H1 (cell line): ENCODE measurements at regions not wholly inside any gene's neighbourhood (a gene's known extent, or its start where the extent isn't known, plus 50 kb on each side); places are given as distances from the start of the nearest gene placed in this dataset.
A peak's percentile ranks its signal among the peaks of the same experiment; 100 is the strongest.

Experiments used
- CTCF ChIA-PET: fragments of 300-600 bp; sonication (Branson Sonifier 250); formaldehyde crosslinking; loops from one replicate; lab custom pipeline; 2021; ENCODE audit not compliant: partially characterized antibody; lab: Charles Lee
- POLR2A ChIA-PET: fragments of 300-600 bp; sonication (Branson Sonifier 250); formaldehyde crosslinking; loops from one replicate; lab custom pipeline; 2021; ENCODE audit warnings: inconsistent platforms; ENCODE audit not compliant: partially characterized antibody; lab: Charles Lee
- DNase-seq, 2 experiments: peaks; one replicate each; pipeline versions ENCODE4 v3.0.0 to v3.0.0-alpha.2; 2010 to 2022; ENCODE audit warnings: low spot score in 2 of 2, low read depth in 1 of 2, mixed read lengths in 1 of 2
- FAIRE-seq: peaks from 2 replicates; lab custom pipeline; 2011; peaks lifted over from hg19 to GRCh38; lab: Jason Lieb, UNC
- H2AFZ ChIP-seq: 2 replicates; pipeline ENCODE4 v1.8.1; 2012; ENCODE audit warnings: low read length, inconsistent platforms
- H2AK5ac ChIP-seq: 2 replicates; pipeline ENCODE4 v1.6.1; 2013; ENCODE audit warnings: low read depth, low read length
- H2BK120ac ChIP-seq: replicated peaks from 2 replicates; pipeline ENCODE3; 2013; ENCODE audit warnings: low read depth, low read length, inconsistent platforms
- H2BK12ac ChIP-seq: 2 replicates; pipeline ENCODE4 v1.6.1; 2013; ENCODE audit warnings: low read depth, low read length
- H2BK15ac ChIP-seq: 2 replicates; pipeline ENCODE4 v1.6.1; 2013; ENCODE audit warnings: low read length
- H2BK20ac ChIP-seq: 2 replicates; pipeline ENCODE4 v1.6.1; 2013; ENCODE audit warnings: low read length
- H2BK5ac ChIP-seq: 2 replicates; pipeline ENCODE4 v1.6.1; 2013; ENCODE audit warnings: low read depth, low read length
- H3K14ac ChIP-seq: 2 replicates; pipeline ENCODE4 v1.6.1; 2013; ENCODE audit warnings: inconsistent platforms; ENCODE audit not compliant: insufficient read length
- H3K18ac ChIP-seq: 2 replicates; pipeline ENCODE4 v1.6.1; 2013; ENCODE audit warnings: low read length; ENCODE audit errors: extremely low read depth
- H3K23ac ChIP-seq: 2 replicates; pipeline ENCODE4 v1.6.1; 2013; ENCODE audit warnings: inconsistent platforms; ENCODE audit not compliant: insufficient read length
- H3K23me2 ChIP-seq: 2 replicates; pipeline ENCODE4 v1.6.1; 2013; ENCODE audit warnings: low read depth, low read length
- H3K27ac ChIP-seq: 2 replicates; pipeline ENCODE4 v1.6.1; 2011; ENCODE audit warnings: low read depth, low read length, inconsistent platforms
- H3K27me3 ChIP-seq, 4 experiments: replicated peaks in 1 of 4; 1 replicate in 1 of 4; 2 replicates in 3 of 4; pipeline versions ENCODE4 v1.6.1 to v1.8.1; 2011 to 2013; ENCODE audit warnings: low read length in 3 of 4, mild to moderate bottlenecking in 3 of 4, inconsistent platforms in 2 of 4, mixed read lengths in 2 of 4, moderate library complexity in 1 of 4; ENCODE audit not compliant: control insufficient read depth in 3 of 4, insufficient read depth in 3 of 4; ENCODE audit errors: extremely low read depth in 1 of 4
- H3K36me3 ChIP-seq, 4 experiments: 2 replicates each; pipeline versions ENCODE4 v1.6.1 to v1.8.1; 2011 to 2013; ENCODE audit warnings: mild to moderate bottlenecking in 4 of 4, low read length in 3 of 4, moderate library complexity in 2 of 4, control low read depth in 1 of 4, inconsistent platforms in 1 of 4; ENCODE audit not compliant: insufficient read depth in 4 of 4, control insufficient read depth in 2 of 4
- H3K4ac ChIP-seq: replicated peaks from 2 replicates; pipeline ENCODE3; 2013; ENCODE audit warnings: low read length, low read depth, mixed read lengths, inconsistent platforms; ENCODE audit not compliant: insufficient read length
- H3K4me1 ChIP-seq, 4 experiments: replicated peaks in 1 of 4; 1 replicate in 1 of 4; 2 replicates in 3 of 4; pipeline versions ENCODE4 v1.6.1 to v1.8.1; 2011 to 2013; ENCODE audit warnings: low read length in 3 of 4, inconsistent platforms in 2 of 4, mixed read lengths in 1 of 4; ENCODE audit not compliant: insufficient read depth in 4 of 4, control insufficient read depth in 3 of 4
- H3K4me2 ChIP-seq, 2 experiments: 2 replicates each; pipeline versions ENCODE4 v1.6.1 to v1.8.1; 2011 to 2013; ENCODE audit warnings: low read depth in 2 of 2, low read length in 2 of 2, control low read depth in 1 of 2, inconsistent platforms in 1 of 2, mild to moderate bottlenecking in 1 of 2; ENCODE audit not compliant: insufficient read depth in 1 of 2
- H3K4me3 ChIP-seq, 4 experiments: fragments of 200-600, 300-600 bp in 1 of 4; sonication (generic), shearing (Covaris generic), sonication (Bioruptor Twin) in 1 of 4; 2 replicates each; pipeline versions ENCODE4 v1.5.1 to v1.8.1; 2011 to 2016; ENCODE audit warnings: low read length in 4 of 4, low read depth in 3 of 4, control low read depth in 2 of 4, inconsistent platforms in 2 of 4, mild to moderate bottlenecking in 2 of 4, mixed read lengths in 1 of 4, moderate library complexity in 1 of 4; ENCODE audit not compliant: insufficient read depth in 2 of 4; ENCODE audit errors: extremely low read depth in 1 of 4
- H3K56ac ChIP-seq: replicated peaks from 2 replicates; pipeline ENCODE3; 2013; ENCODE audit warnings: low read depth, mild to moderate bottlenecking, mixed read lengths, low read length, inconsistent platforms; ENCODE audit not compliant: insufficient read length
- H3K79me1 ChIP-seq: 2 replicates; pipeline ENCODE4 v1.6.1; 2013; ENCODE audit warnings: low read depth, low read length, control low read depth
- H3K79me2 ChIP-seq, 2 experiments: 2 replicates each; pipeline versions ENCODE4 v1.6.1 to v1.8.1; 2012 to 2013; ENCODE audit warnings: low read length in 2 of 2, mild to moderate bottlenecking in 2 of 2, inconsistent platforms in 1 of 2; ENCODE audit not compliant: insufficient read depth in 2 of 2, control insufficient read depth in 1 of 2
- H3K9ac ChIP-seq, 4 experiments: replicated peaks in 1 of 4; 1 replicate in 1 of 4; 2 replicates in 3 of 4; pipeline versions ENCODE4 v1.6.1 to v1.8.1; 2011 to 2013; ENCODE audit warnings: low read depth in 3 of 4, low read length in 3 of 4, control low read depth in 2 of 4, mild to moderate bottlenecking in 2 of 4, moderate library complexity in 2 of 4, inconsistent platforms in 1 of 4; ENCODE audit errors: extremely low read depth in 1 of 4
- H3K9me3 ChIP-seq, 2 experiments: 2 replicates each; pipeline versions ENCODE4 v1.6.1 to v1.8.1; 2012 to 2013; ENCODE audit warnings: mild to moderate bottlenecking in 2 of 2, moderate library complexity in 2 of 2, control low read depth in 1 of 2, inconsistent platforms in 1 of 2, low read depth in 1 of 2, low read length in 1 of 2, mixed read lengths in 1 of 2; ENCODE audit not compliant: insufficient read depth in 2 of 2
- H4K20me1 ChIP-seq, 2 experiments: replicated peaks in 1 of 2; 2 replicates each; pipeline versions ENCODE3 to v1.8.1; 2011 to 2013; ENCODE audit warnings: inconsistent platforms in 2 of 2, low read length in 2 of 2, mild to moderate bottlenecking in 1 of 2; ENCODE audit not compliant: insufficient read depth in 2 of 2, control insufficient read depth in 1 of 2
- H4K5ac ChIP-seq: 2 replicates; pipeline ENCODE4 v1.6.1; 2013; ENCODE audit warnings: low read length, low read depth, mixed read lengths, inconsistent platforms; ENCODE audit not compliant: insufficient read length
- H4K8ac ChIP-seq: 2 replicates; pipeline ENCODE4 v1.8.0; 2013; ENCODE audit warnings: mild to moderate bottlenecking, moderate library complexity, low read length, inconsistent platforms; ENCODE audit not compliant: insufficient read depth; ENCODE audit errors: extremely low read depth
- H4K91ac ChIP-seq: replicated peaks from 2 replicates; pipeline ENCODE3; 2013; ENCODE audit warnings: low read length, mixed read lengths, inconsistent platforms; ENCODE audit not compliant: insufficient read length
- CBX5 ChIP-seq: fragments of 300-800, 300-1000 bp; sonication (generic); IDR thresholded peaks from 2 replicates; pipeline ENCODE4 v1.7.1; 2016; ENCODE audit warnings: antibody characterized with exemption, low read length, low read depth
- CBX8 ChIP-seq: fragments of 300-800, 300-1000 bp; sonication (generic); IDR thresholded peaks from 2 replicates; pipeline ENCODE4 v1.7.1; 2016; ENCODE audit warnings: low read depth, low read length, borderline replicate concordance
- GTF2F1 ChIP-seq: IDR thresholded peaks from 2 replicates; pipeline ENCODE4 v1.6.1; 2012; ENCODE audit warnings: low read depth, low read length, improper control_type of control experiment, borderline replicate concordance
- HDAC2 ChIP-seq, 2 experiments: fragments of 300-600 bp in 1 of 2; sonication (generic) in 1 of 2; IDR thresholded peaks; 2 replicates each; pipeline ENCODE4 v1.6.1; 2011 to 2012; ENCODE audit warnings: low read depth in 2 of 2, low read length in 2 of 2, mild to moderate bottlenecking in 2 of 2, moderate library complexity in 2 of 2, borderline replicate concordance in 1 of 2, inconsistent platforms in 1 of 2
- HDAC6 ChIP-seq: IDR thresholded peaks from one replicate; pipeline ENCODE4 v1.7.1; 2012; ENCODE audit warnings: low read depth, mild to moderate bottlenecking, inconsistent platforms, low read length, moderate library complexity
- KDM5A ChIP-seq: fragments of 200-600 bp; IDR thresholded peaks from 2 replicates; pipeline ENCODE4 v1.7.1; 2012; ENCODE audit warnings: mild to moderate bottlenecking, low read length, inconsistent platforms, mixed read lengths
- NANOG ChIP-seq: IDR thresholded peaks from 2 replicates; pipeline ENCODE4 v1.6.1; 2011; ENCODE audit warnings: low read length, low read depth, mild to moderate bottlenecking, inconsistent platforms; ENCODE audit not compliant: insufficient read depth, poor library complexity, severe bottlenecking
- POLR2AphosphoS5 ChIP-seq: IDR thresholded peaks from 2 replicates; pipeline ENCODE4 v1.6.1; 2011; ENCODE audit warnings: low read depth, low read length
- RBBP5 ChIP-seq: IDR thresholded peaks from 2 replicates; pipeline ENCODE4 v1.7.1; 2012; ENCODE audit warnings: low read depth, mild to moderate bottlenecking, inconsistent platforms, low read length, moderate library complexity, borderline replicate concordance
- RNF2 ChIP-seq: fragments of 200-900, 300-1000 bp; sonication (generic); IDR thresholded peaks from 2 replicates; pipeline ENCODE4 v1.7.1; 2016; ENCODE audit warnings: borderline replicate concordance, low read depth, mild to moderate bottlenecking, antibody characterized with exemption, low read length; ENCODE audit not compliant: poor library complexity, severe bottlenecking; ENCODE audit errors: missing control alignments
- SP2 ChIP-seq: IDR thresholded peaks from 2 replicates; pipeline ENCODE4 v1.6.1; 2012; ENCODE audit warnings: mild to moderate bottlenecking, low read length, inconsistent platforms
- TAF7 ChIP-seq: optimal IDR thresholded peaks from 2 replicates; pipeline ENCODE3; 2011; ENCODE audit warnings: low read depth, mild to moderate bottlenecking, inconsistent platforms, low read length, moderate library complexity, borderline replicate concordance
- TBP ChIP-seq: IDR thresholded peaks from 2 replicates; pipeline ENCODE4 v1.6.1; 2011; ENCODE audit warnings: low read depth, low read length, improper control_type of control experiment
- WGBS, 2 experiments: shearing (Covaris generic) in 1 of 2; methylation state at CpG; one replicate each; pipeline versions ENCODE4 v1.1.6 to v1.1.7; 2013 to 2015; ENCODE audit warnings: low lambda C conversion rate in 2 of 2, mixed read lengths in 2 of 2, inconsistent platforms in 1 of 2, low coverage in 1 of 2, missing lambda C conversion rate in 1 of 2; ENCODE audit not compliant: insufficient replicate concordance in 2 of 2, insufficient coverage in 1 of 2, insufficient read length in 1 of 2; ENCODE audit errors: extremely low coverage in 1 of 2, missing lambda C conversion rate in 1 of 2; 5-methylcytosine and 5-hydroxymethylcytosine counted together
- TF ChIP-seq, protein P1 (sequence below): IDR thresholded peaks from 2 replicates; pipeline ENCODE4 v1.6.1; 2012; ENCODE audit warnings: inconsistent platforms

DNA sequence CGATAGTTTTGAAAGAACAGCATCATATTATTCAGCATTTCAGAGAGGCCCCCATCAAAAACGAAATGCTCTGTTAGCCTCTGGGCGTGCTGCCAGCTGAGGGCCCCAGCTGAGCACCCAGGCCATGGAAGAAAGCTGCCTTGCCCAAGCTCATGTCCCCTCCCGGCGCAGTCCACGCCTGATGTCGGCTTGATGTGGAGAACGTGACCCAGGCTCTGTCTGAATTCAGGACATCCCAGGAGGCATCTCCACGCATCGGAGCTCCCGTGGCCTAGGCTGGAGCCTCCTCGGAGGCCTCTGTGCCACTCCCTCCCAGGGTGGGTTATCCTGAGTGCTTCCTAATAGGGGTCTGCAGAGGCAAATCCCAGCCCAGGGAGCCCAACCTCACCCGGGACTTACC lies 218.3 kb upstream of the AKR1E2 start:
- Histone ChIP-seq H3K23ac (no peak overlapping the region), H3K27ac (no peak overlapping the region), H3K4me1 (no peaks in the 10 kb centered on the region), H3K18ac (no peak overlapping the region; the same call in 1 of the 2 replicates), H3K4me3 (no peak overlapping the region), H2BK5ac (no peak overlapping the region), H3K79me2 (no peaks in the 10 kb centered on the region), H2BK20ac (no peak overlapping the region), H4K8ac (no peak overlapping the region), H3K9ac (no peak overlapping the region), H3K36me3 (no peaks in the 10 kb centered on the region), H3K79me1 (no peaks in the 10 kb centered on the region), H2BK120ac (no peak overlapping the region), H2AK5ac (no peak overlapping the region), H3K23me2 (no peaks in the 10 kb centered on the region), H4K91ac (no peak overlapping the region), H2BK15ac (no peak overlapping the region), H4K20me1 (no peaks in the 10 kb centered on the region), H3K56ac (no peak overlapping the region), H3K4me2 (no peak overlapping the region), H2AFZ (0 out of 2 replicates have a peak overlapping the region, but pooled peaks have one; percentile 32), H3K4ac (no peak overlapping the region), H3K9me3 (no peaks in the 10 kb centered on the region), H2BK12ac (no peak overlapping the region), H4K5ac (no peak overlapping the region), H3K27me3 (no peaks in the 10 kb centered on the region), H3K14ac (no peak overlapping the region)
- 79% methylated on average over 9 of the region's 13 CpGs; no CpG with 5 or more reads in 1 of the 2 experiments for WGBS, 2 experiments
- FAIRE-seq = no peak
- CTCF ChIA-PET = no interaction called here
- POLR2A ChIA-PET = no interaction called here
- no peak for DNase-seq
- TF ChIP-seq TAF7 (no peak), GTF2F1 (no peak), HDAC2 (IDR thresholded peaks at IDR 0.05; ENCODE audit: borderline replicate concordance in 1 of 2, low read depth in 2 of 2, low read length in 2 of 2) (no peak), NANOG (no peak), CBX8 (no peak), KDM5A (no peak), HDAC6 (no peak), RBBP5 (no peak), CBX5 (no peak), SP2 (no peak), POLR2AphosphoS5 (no peak), TBP (no peak), RNF2 (no peak)
- TF ChIP-seq, protein P1, sequence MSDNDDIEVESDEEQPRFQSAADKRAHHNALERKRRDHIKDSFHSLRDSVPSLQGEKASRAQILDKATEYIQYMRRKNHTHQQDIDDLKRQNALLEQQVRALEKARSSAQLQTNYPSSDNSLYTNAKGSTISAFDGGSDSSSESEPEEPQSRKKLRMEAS = no peak
